Loucy (cell line): ENCODE measurements at regions not wholly inside any gene's neighbourhood (a gene's known extent, or its start where the extent isn't known, plus 50 kb on each side); places are given as distances from the start of the nearest gene placed in this dataset.

ENCODE experiments used
- CTCF ChIP-seq: fragments of 200-600 bp; sonication (generic); conservative IDR thresholded peaks from 2 replicates; pipeline ENCODE4 v1.5.1; 2014; ENCODE audit warnings: mild to moderate bottlenecking, antibody characterized with exemption, low read length
- EZH2phosphoT487 ChIP-seq: fragments of 200-600 bp; IDR thresholded peaks from 2 replicates; pipeline ENCODE4 v1.6.1; 2018; ENCODE audit warnings: antibody characterized with exemption, mild to moderate bottlenecking, moderate library complexity, borderline replicate concordance

DNA sequence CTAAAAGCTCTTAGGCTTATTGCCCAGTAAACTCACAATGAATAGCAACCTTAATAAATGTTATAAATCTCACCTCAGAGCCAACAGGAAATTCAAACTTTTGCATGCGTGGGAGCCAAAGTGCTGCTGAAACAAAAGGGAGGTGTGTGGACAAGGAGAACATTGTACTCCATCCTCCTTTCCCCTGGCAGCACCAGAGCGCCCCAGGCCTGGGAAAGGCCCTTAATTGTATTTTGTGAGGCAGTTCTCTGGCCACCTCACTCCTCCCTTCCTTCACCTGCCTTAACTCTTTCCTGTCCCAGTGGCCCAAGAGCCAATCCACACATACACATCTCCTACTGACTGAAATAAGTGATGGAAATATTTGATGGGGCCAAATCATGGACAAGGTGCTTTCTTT is 648.5 kb downstream of the LMO4 start:
- no peak for TF ChIP-seq CTCF
- TF ChIP-seq EZH2phosphoT487 = no peak
